Endothelial cell (in vitro differentiated cells): ENCODE measurements at regions not wholly inside any gene's neighbourhood (a gene's known extent, or its start where the extent isn't known, plus 50 kb on each side); places are given as distances from the start of the nearest gene placed in this dataset.

Experiments used
- DNase-seq: peaks from one replicate; pipeline ENCODE4 v3.0.0; 2021; ENCODE audit warnings: low spot score
- H3K27ac Mint-ChIP-seq: one replicate; pipeline ENCODE4 v1.8.0; 2021; ENCODE audit warnings: mixed read lengths, inconsistent platforms; ENCODE audit not compliant: unreplicated experiment
- H3K27me3 Mint-ChIP-seq: one replicate; pipeline ENCODE4 v1.8.0; 2021; ENCODE audit warnings: mild to moderate bottlenecking, moderate library complexity, mixed read lengths, inconsistent platforms; ENCODE audit not compliant: unreplicated experiment
- H3K36me3 Mint-ChIP-seq: one replicate; pipeline ENCODE4 v1.8.0; 2021; ENCODE audit warnings: mild to moderate bottlenecking, low read depth, mixed read lengths, inconsistent platforms; ENCODE audit not compliant: unreplicated experiment
- H3K4me1 Mint-ChIP-seq: one replicate; pipeline ENCODE4 v1.8.0; 2021; ENCODE audit warnings: mild to moderate bottlenecking, mixed read lengths, inconsistent platforms; ENCODE audit not compliant: unreplicated experiment
- H3K4me3 Mint-ChIP-seq: one replicate; pipeline ENCODE4 v1.8.0; 2021; ENCODE audit warnings: mild to moderate bottlenecking, mixed read lengths, inconsistent platforms; ENCODE audit not compliant: unreplicated experiment
- H3K9me3 Mint-ChIP-seq: one replicate; pipeline ENCODE4 v1.8.0; 2021; ENCODE audit warnings: mixed read lengths, inconsistent platforms; ENCODE audit not compliant: unreplicated experiment
- CTCF ChIP-seq: fragments of 200-600 bp; sonication (generic); IDR thresholded peaks from one replicate; pipeline ENCODE4 v1.5.0; 2021; ENCODE audit warnings: antibody characterized with exemption; ENCODE audit not compliant: unreplicated experiment

DNA sequence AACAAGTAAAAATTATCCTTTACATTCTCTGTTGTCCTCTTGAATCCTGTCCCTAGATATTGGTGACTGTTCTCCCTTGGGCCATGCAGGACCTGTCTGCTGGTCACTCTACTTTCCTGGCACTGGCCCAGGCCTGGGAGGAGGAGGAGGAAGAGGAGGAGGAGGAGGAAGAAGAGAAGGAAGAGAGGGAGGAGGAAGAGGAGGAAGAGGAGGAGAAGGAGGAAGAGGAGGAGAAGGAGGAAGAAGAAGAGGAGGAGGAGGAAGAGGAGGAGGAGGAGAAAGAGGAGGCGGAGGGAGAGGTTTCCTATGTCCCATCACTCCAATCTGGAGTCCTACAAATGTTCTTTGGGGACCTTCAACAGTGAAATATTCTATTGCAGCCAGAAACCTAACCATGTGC, 97.3 kb upstream of the NAMPT start:
- Mint-ChIP-seq H3K27me3 (no peaks in the 10 kb centered on the region), H3K9me3 (no peaks in the 10 kb centered on the region), H3K4me3 (no peak overlapping the region), H3K36me3 (no peaks in the 10 kb centered on the region), H3K27ac (no peak overlapping the region), H3K4me1 (peaks cover 2% of the 10 kb centered on the region)
- no peak for TF ChIP-seq CTCF
- no peak for DNase-seq

DNA sequence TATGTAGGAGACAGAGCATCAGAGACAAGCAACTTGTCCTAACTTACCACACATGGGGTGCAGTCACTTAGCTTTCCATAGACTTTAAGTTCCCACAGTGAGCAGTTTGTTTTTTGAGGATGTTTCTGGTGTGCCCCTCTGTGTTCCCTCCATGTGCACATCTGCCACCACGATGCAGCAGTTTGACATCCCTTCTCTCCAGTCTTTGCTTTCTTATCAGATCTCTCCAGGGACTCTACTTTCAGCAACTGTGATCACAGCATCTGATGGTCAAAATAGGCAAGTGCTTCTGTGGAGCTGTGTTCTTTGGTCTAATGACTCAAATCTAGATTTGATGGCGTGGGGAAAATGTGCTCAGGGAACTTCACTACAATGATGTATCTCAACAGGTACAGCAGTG, 96.5 kb upstream of the NAMPT start:
- Mint-ChIP-seq H3K9me3 (no peaks in the 10 kb centered on the region), H3K27ac (no peak overlapping the region), H3K4me3 (no peak overlapping the region), H3K27me3 (no peaks in the 10 kb centered on the region), H3K36me3 (no peaks in the 10 kb centered on the region), H3K4me1 (peaks cover 2% of the 10 kb centered on the region)
- no peak for DNase-seq
- TF ChIP-seq CTCF: no peak

- peaks cover 2% of the 10 kb centered on the region for H3K4me1 Mint-ChIP-seq
- H3K9me3 Mint-ChIP-seq: no peaks in the 10 kb centered on the region
- DNase-seq: no peak
- no peaks in the 10 kb centered on the region for H3K27me3 Mint-ChIP-seq
- no peak overlapping the region for H3K27ac Mint-ChIP-seq
- no peak for TF ChIP-seq CTCF
- H3K36me3 Mint-ChIP-seq: no peaks in the 10 kb centered on the region
- no peak overlapping the region for H3K4me3 Mint-ChIP-seq
These were observed 93.1 kb upstream of the NAMPT start for GRCh38 chr7:106377847-106378361.

GRCh38 chr7:106376026-106376799, 91.4 kb upstream of the NAMPT start:
- Mint-ChIP-seq H3K36me3 (no peaks in the 10 kb centered on the region), H3K4me3 (no peak overlapping the region), H3K9me3 (no peaks in the 10 kb centered on the region), H3K27ac (no peak overlapping the region), H3K27me3 (no peaks in the 10 kb centered on the region), H3K4me1 (peaks cover 2% of the 10 kb centered on the region)
- TF ChIP-seq CTCF: no peak
- no peak for DNase-seq

- Mint-ChIP-seq H3K27me3 (no peaks in the 10 kb centered on the region), H3K9me3 (no peaks in the 10 kb centered on the region), H3K36me3 (no peaks in the 10 kb centered on the region), H3K4me1 (peaks cover 2% of the 10 kb centered on the region), H3K4me3 (no peak overlapping the region), H3K27ac (no peak overlapping the region)
- DNase-seq: no peak
- TF ChIP-seq CTCF: no peak
These were observed 90.7 kb upstream of the NAMPT start for GRCh38 chr7:106375499-106375898.
